ENCODE measurements at regions not wholly inside any gene's neighbourhood (a gene's known extent, or its start where the extent isn't known, plus 50 kb on each side); places are given as distances from the start of the nearest gene placed in this dataset.

DNA sequence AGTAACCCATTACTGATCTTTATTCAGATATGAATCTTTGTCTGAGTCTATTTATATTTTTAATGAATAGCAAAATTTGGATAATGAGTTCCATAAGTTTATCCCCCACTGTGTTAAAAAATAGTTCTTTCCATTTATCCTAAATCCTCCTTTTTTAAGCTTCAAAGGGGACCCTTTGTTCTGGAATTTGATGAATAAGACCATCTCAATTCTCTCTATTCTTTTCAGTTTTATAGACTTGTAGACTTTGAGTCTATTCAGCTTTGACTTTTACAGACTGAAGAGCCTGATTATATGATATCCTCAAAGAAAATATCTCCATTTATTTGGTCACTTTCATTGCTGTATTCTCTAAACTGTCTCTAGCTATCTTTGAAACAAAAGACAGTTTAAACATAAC, 2146.1 kb upstream of the CELF4 start:
- no peak overlapping the region for H3K4me3 ChIP-seq (replicated peaks in 1 of 3; ENCODE audit: insufficient read depth in 1 of 3, low read depth in 1 of 3, low read length in 3 of 3)
- no peak for DNase-seq (ENCODE audit: low read depth, low spot score)
- H3K9me1 ChIP-seq (replicated peaks; ENCODE audit: control insufficient read depth, extremely low read depth, insufficient read depth, low read length): no peaks in the 10 kb centered on the region
- no peaks in the 10 kb centered on the region for H4K20me1 ChIP-seq (replicated peaks; ENCODE audit: control insufficient read depth, extremely low read depth, insufficient read depth, low read length)
- H3K9me3 ChIP-seq (replicated peaks; ENCODE audit: control insufficient read depth, insufficient read depth, low read length): no peaks in the 10 kb centered on the region
- no peaks in the 10 kb centered on the region for H3K36me3 ChIP-seq (ENCODE audit: control insufficient read depth in 2 of 2, extremely low read depth in 1 of 2, insufficient read depth in 2 of 2, low read length in 2 of 2)
- H3K4me2 ChIP-seq (ENCODE audit: insufficient read depth, low read length): no peak overlapping the region
- no peaks in the 10 kb centered on the region for H3K4me1 ChIP-seq (ENCODE audit: control insufficient read depth, extremely low read depth, insufficient read depth, low read length)
- no peak overlapping the region for H2AFZ ChIP-seq (ENCODE audit: low read depth, low read length)
- no peak for TF ChIP-seq JUN (IDR thresholded peaks at IDR 0.05; ENCODE audit: borderline replicate concordance, insufficient read depth, insufficient read length, low read depth)
- no peak for TF ChIP-seq POLR2A (IDR thresholded peaks at IDR 0.05; ENCODE audit: low read depth, low read length)
- no peak for TF ChIP-seq EZH2 (IDR thresholded peaks at IDR 0.05; ENCODE audit: borderline replicate concordance, low read depth, low read length, severe bottlenecking)
- no peak for TF ChIP-seq FOS (IDR thresholded peaks at IDR 0.05; ENCODE audit: borderline replicate concordance, insufficient read depth, low read length)
- TF ChIP-seq POLR2AphosphoS5 (IDR thresholded peaks at IDR 0.05; ENCODE audit: insufficient read depth, low read depth, low read length): no peak
- no peak for TF ChIP-seq GATA2 (IDR thresholded peaks at IDR 0.05; ENCODE audit: insufficient read depth, insufficient read length, low read depth, low read length)
- TF ChIP-seq CTCF (IDR thresholded peaks at IDR 0.05; ENCODE audit: extremely low read depth in 1 of 2, insufficient read depth in 1 of 2, low read depth in 1 of 2, low read length in 2 of 2): no peak
- no peak for TF ChIP-seq MAX (IDR thresholded peaks at IDR 0.05; ENCODE audit: insufficient read depth, insufficient read length)
- TF ChIP-seq MYC (IDR thresholded peaks at IDR 0.05; ENCODE audit: low read depth, low read length): no peak
- no TSS peak for BruUV-seq (replicated peaks)
- dilution Hi-C loops (cut with MboI; ENCODE audit: extremely low pct_ligation_motif_present, low sequenced_read_pairs) (no loop called here), intact Hi-C loops (cut with micrococcal nuclease) (no loop called here)
- no peaks in the 10 kb centered on the region for H3K27me3 ChIP-seq (ENCODE audit: control insufficient read depth in 2 of 2, insufficient read depth in 2 of 2, low read length in 2 of 2)
- ChIA-PET POLR2A (no interaction called here), CTCF (interaction anchor here (1.0 to 1.5 kb wide), 2 partner anchors 13 to 30 kb away, joined by 3 read pairs; no protein-coding TSS in a partner anchor)
- FAIRE-seq: no peak
- H3K27ac ChIP-seq (ENCODE audit: insufficient read depth, low read depth, low read length): no peak overlapping the region
- H3K79me2 ChIP-seq (ENCODE audit: control insufficient read depth, insufficient read depth, low read length): no peaks in the 10 kb centered on the region
- no peak overlapping the region for H3K9ac ChIP-seq (replicated peaks; ENCODE audit: extremely low read depth, insufficient read depth, low read length)

All from endothelial cell of umbilical vein (primary cell).